ENCODE measurements at regions not wholly inside any gene's neighbourhood (a gene's known extent, or its start where the extent isn't known, plus 50 kb on each side); places are given as distances from the start of the nearest gene placed in this dataset.
A peak's percentile ranks its signal among the peaks of the same experiment; 100 is the strongest.

DNA sequence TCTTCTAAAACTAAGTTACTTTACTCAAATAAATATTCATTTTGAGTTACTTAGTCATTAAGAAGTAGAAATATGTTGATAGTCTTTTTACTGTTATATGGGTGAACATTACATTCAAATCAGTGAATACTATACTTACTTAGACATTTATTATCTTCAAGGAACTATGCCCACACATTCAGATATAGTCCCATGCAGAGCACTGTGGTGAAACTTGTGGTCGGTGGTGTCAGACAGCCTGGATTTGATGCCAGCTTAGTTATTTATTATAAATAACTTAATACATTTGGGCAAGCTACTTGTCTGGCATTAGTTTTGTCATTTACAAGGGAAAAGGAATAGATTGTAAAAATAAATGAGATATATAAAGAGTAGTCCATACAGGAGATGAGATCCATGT, 149.5 kb downstream of the RAP2B start:
- Mint-ChIP-seq H3K4me3 (no peak overlapping the region), H3K27ac (no peak overlapping the region), H3K4me1 (no peaks in the 10 kb centered on the region), H3K9me3 (peaks cover 5% of the 10 kb centered on the region), H3K27me3 (peaks cover 4% of the 10 kb centered on the region), H3K36me3 (ENCODE audit: low read depth) (no peaks in the 10 kb centered on the region)
- TF ChIP-seq, protein P1, sequence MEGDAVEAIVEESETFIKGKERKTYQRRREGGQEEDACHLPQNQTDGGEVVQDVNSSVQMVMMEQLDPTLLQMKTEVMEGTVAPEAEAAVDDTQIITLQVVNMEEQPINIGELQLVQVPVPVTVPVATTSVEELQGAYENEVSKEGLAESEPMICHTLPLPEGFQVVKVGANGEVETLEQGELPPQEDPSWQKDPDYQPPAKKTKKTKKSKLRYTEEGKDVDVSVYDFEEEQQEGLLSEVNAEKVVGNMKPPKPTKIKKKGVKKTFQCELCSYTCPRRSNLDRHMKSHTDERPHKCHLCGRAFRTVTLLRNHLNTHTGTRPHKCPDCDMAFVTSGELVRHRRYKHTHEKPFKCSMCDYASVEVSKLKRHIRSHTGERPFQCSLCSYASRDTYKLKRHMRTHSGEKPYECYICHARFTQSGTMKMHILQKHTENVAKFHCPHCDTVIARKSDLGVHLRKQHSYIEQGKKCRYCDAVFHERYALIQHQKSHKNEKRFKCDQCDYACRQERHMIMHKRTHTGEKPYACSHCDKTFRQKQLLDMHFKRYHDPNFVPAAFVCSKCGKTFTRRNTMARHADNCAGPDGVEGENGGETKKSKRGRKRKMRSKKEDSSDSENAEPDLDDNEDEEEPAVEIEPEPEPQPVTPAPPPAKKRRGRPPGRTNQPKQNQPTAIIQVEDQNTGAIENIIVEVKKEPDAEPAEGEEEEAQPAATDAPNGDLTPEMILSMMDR (IDR thresholded peaks at IDR 0.05) = no peak
- POLR2A ChIA-PET = no interaction called here
- intact Hi-C loops (cut with micrococcal nuclease) = no loop called here
- CTCF ChIA-PET = no interaction called here
- ATAC-seq (ENCODE audit: low read depth) = no peak
- no peak for DNase-seq

GRCh38 chr3:153313302-153313965, 151.4 kb downstream of the RAP2B start:
- H3K9me3 Mint-ChIP-seq = peaks cover 5% of the 10 kb centered on the region
- CTCF ChIA-PET = no interaction called here
- no peaks in the 10 kb centered on the region for H3K4me1 Mint-ChIP-seq
- H3K36me3 Mint-ChIP-seq (ENCODE audit: low read depth) = no peaks in the 10 kb centered on the region
- H3K27ac Mint-ChIP-seq = peak overlapping the region; percentile 42
- no peak for DNase-seq
- intact Hi-C loops (cut with micrococcal nuclease) = no loop called here
- POLR2A ChIA-PET = no interaction called here
- TF ChIP-seq, protein P1 (IDR thresholded peaks at IDR 0.05) = no peak
- ATAC-seq (ENCODE audit: low read depth) = no peak
- peaks cover 4% of the 10 kb centered on the region for H3K27me3 Mint-ChIP-seq
- H3K4me3 Mint-ChIP-seq = no peak overlapping the region

- H3K4me3 Mint-ChIP-seq = no peak overlapping the region
- ATAC-seq (ENCODE audit: low read depth) (no peak), DNase-seq (no peak)
- intact Hi-C loops (cut with micrococcal nuclease) = no loop called here
- H3K27ac Mint-ChIP-seq = no peak overlapping the region
- TF ChIP-seq, protein P1 (IDR thresholded peaks at IDR 0.05) = no peak
- H3K27me3 Mint-ChIP-seq = peaks cover 4% of the 10 kb centered on the region
- H3K9me3 Mint-ChIP-seq = peaks cover 5% of the 10 kb centered on the region
- ChIA-PET CTCF (no interaction called here), POLR2A (no interaction called here)
- H3K36me3 Mint-ChIP-seq (ENCODE audit: low read depth) = no peaks in the 10 kb centered on the region
- no peaks in the 10 kb centered on the region for H3K4me1 Mint-ChIP-seq
Measured at GRCh38 chr3:153314038-153314437, 152.0 kb downstream of the RAP2B start.

DNA sequence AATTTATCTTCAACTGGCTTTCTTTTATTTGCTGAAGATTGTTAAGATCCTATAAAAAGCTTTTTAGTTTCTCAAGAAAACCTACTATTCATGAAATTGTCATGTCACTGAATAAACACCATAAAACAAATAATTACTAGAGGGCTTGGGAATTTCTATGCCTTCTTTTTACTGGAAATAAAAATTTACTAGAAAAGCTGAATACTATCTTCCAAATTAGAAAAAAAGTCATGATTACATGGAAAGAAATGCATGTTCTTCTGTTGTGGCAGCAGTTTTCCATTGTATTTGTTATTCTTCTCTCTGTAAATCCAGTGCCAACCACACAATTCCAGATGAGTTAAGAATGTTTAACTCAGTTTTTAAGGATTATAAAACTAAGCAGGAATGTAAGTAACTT, 153.8 kb downstream of the RAP2B start:
- no peak overlapping the region for H3K4me3 Mint-ChIP-seq
- DNase-seq (no peak), ATAC-seq (ENCODE audit: low read depth) (no peak)
- H3K27me3 Mint-ChIP-seq = peaks cover 4% of the 10 kb centered on the region
- no peak overlapping the region for H3K27ac Mint-ChIP-seq
- peaks cover 5% of the 10 kb centered on the region for H3K9me3 Mint-ChIP-seq
- no peaks in the 10 kb centered on the region for H3K36me3 Mint-ChIP-seq (ENCODE audit: low read depth)
- ChIA-PET POLR2A (no interaction called here), CTCF (no interaction called here)
- H3K4me1 Mint-ChIP-seq = peaks cover 6% of the 10 kb centered on the region
- intact Hi-C loops (cut with micrococcal nuclease) = no loop called here
- TF ChIP-seq, protein P1 (IDR thresholded peaks at IDR 0.05) = no peak

DNA sequence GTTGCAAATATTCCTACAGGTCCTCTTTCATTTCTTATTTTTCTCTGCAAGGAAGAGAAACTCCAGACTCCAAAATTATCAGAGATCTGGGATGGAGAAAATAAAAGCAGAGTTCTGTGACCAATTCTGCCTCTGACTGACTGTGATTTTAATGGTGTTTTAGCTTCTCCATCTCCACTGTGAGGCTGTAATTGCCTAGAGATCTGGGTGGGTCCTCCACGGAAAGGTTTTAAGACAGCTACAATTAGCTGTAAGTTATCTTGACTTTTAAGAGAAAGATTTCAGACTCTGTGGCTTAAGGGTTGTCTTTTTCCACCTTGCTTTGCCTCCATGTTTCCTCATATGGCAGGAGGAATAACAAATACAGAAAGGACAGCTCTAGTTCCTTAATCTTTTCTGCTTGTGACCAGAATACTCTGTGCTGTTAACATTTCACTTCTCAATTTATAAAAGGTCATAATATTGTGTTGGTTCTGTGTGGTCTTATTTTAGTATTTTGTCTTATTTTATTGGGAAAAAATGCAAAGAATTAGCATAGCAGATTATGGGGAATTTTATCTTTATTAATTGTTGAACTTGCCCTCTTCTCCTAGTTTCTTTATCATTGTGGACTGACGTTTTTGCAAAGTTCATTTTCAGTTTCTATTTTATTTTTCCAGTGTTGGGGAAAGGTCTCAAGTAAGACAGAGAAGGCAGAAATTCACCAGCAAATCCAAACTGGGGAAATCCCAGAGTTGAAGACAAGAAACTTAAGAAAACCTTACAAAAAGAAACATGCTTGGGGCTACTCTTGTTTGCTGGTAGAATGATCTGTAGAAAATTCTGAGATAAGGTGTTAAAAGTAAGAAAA, 157.9 kb downstream of the RAP2B start:
- Mint-ChIP-seq H3K4me1 (peaks cover 6% of the 10 kb centered on the region), H3K9me3 (peaks cover under 1% of the 10 kb centered on the region), H3K4me3 (no peak overlapping the region), H3K27me3 (peaks cover 3% of the 10 kb centered on the region), H3K36me3 (ENCODE audit: low read depth) (no peaks in the 10 kb centered on the region), H3K27ac (no peak overlapping the region)
- intact Hi-C loops (cut with micrococcal nuclease) = no loop called here
- POLR2A ChIA-PET = no interaction called here
- CTCF ChIA-PET = no interaction called here
- ATAC-seq (ENCODE audit: low read depth) = no peak
- DNase-seq = no peak
- TF ChIP-seq, protein P1 (IDR thresholded peaks at IDR 0.05) = no peak
